GM21717 (cell line): ENCODE measurements at regions not wholly inside any gene's neighbourhood (a gene's known extent, or its start where the extent isn't known, plus 50 kb on each side); places are given as distances from the start of the nearest gene placed in this dataset.

Experiments
- ATAC-seq: cut with Tn5 transposase; IDR thresholded peaks from one replicate; pipeline ENCODE4 v1.9.1; 2021; ENCODE audit warnings: mild to moderate bottlenecking, moderate library complexity; ENCODE audit not compliant: unreplicated experiment

DNA sequence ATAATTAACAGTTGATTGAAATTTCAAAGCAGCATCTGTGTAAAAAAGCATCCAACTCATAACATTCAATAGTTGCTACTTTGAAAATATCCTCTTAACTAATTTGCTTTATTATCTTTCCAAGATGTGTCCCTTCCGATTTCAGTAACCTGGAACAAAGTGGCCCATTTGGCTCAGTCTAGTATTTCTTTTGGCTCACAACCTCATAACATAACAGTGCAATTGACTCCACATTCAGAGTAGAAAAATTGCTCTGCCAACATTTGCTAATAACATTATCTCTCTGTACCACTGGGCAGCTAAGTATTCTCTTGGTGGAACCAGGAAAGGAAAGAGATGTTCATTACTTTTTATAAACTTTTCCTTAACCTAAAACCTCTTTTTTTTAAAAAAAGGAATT lies 571.1 kb upstream of the ARGLU1 start:
- no peak for ATAC-seq

DNA sequence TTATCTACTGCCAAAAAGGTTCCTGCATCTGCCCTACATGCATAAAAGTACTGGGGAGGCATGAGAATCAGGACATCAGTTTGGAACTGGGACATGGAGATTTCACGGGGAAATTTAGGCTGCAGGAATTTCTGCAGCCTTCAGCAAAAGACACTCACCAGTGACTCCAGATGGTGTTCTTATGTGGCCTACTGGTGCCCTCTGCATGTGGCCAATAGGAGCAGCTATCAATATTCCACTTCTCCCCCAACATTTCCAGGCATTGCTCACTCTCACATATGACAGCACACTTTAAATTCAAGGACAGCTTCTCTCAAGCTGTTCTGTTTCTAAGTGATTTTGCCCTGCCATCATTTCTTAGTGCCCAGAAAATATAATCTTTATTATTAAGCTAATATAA lies 570.5 kb upstream of the ARGLU1 start:
- no peak for ATAC-seq

- ATAC-seq, result no peak
Measured at GRCh38 chr13:107133950-107134349, 566.0 kb upstream of the ARGLU1 start.

DNA sequence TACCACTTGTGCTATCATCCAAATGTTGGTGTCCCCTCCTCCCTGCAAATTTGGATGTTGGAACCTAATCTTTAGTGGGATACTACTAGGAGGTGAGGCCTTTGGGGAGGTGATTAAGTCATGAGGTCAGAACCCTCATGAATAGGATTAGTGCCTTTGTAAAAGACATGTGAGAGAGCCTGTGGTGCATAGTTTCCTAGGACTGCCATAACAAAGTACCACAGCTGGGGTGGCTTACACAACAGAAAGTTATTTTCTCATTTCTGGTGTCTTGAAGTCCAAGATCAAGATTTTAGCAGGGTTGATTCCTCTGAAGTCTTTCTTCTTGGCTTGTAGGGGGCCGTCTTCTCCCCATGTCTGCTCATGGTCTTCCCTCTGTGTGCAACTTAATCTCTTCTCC lies 562.6 kb upstream of the ARGLU1 start:
- no peak for ATAC-seq

- ATAC-seq, result no peak
Measured at GRCh38 chr13:107124730-107125129, 556.8 kb upstream of the ARGLU1 start.

DNA sequence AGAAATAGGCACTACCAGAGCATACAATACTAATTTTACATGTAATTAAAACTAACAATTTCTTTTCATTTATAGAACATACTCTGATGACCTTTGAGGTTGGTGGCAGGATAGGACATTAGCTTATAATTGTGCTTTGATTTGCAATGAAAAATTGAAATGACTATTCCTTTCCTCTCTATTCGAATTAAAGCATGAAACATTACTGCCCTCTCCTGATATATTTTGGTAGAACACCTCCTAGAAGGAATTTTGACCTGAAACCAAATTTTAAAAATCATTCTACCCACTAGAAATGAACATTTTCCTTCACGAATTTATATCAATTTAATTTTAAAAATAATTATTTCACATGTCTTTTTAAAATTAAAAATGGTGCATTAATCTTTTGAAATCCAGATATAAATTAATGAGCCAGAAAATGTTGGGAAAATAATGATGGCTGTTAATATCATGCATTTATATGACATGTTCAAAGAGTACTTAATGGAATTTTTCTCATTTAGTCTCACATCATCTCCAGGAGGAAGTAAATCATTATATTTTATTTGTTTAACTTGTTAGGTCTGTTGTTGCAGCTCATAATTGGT lies 556.3 kb upstream of the ARGLU1 start:
- no peak for ATAC-seq

DNA sequence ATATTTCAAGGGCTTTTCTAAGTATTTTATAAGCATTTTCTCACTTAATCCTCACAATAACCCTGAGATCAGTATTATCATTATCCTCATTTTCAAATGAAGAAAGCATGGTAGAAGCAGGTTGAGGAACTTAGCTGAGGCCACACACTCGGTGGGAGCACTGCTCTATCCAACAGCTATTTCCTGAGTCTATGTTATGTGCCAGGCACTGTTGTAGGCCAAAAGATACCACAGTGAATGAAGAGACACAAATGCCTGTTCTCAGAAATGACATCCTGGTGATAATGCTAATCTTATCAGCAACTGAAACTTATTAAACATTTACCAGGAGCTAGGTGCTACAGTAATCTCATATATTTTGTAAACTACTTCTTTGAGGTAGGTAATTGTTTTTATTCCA lies 553.9 kb upstream of the ARGLU1 start:
- ATAC-seq, result no peak

GRCh38 chr13:107119989-107120881 lies 552.3 kb upstream of the ARGLU1 start:
- ATAC-seq, result no peak

DNA sequence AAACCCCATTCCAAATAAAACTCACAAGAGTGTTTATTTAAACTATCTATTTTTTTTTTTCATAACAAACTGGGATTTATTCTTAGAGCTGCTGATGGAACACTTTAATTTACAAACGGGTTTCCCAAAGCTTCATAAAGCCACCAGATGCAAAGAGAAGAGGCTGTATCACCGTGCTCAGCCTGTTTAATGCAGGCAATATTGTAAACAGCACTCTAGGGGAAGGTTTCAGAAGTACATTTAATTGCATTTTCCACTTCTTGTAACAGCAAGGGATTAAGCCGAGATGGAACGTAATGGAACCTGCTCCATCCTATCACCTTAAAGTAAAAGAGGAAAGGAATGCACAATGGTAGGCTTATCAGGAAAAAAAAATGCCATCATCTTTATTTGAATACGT lies 550.6 kb upstream of the ARGLU1 start:
- ATAC-seq, result no peak

DNA sequence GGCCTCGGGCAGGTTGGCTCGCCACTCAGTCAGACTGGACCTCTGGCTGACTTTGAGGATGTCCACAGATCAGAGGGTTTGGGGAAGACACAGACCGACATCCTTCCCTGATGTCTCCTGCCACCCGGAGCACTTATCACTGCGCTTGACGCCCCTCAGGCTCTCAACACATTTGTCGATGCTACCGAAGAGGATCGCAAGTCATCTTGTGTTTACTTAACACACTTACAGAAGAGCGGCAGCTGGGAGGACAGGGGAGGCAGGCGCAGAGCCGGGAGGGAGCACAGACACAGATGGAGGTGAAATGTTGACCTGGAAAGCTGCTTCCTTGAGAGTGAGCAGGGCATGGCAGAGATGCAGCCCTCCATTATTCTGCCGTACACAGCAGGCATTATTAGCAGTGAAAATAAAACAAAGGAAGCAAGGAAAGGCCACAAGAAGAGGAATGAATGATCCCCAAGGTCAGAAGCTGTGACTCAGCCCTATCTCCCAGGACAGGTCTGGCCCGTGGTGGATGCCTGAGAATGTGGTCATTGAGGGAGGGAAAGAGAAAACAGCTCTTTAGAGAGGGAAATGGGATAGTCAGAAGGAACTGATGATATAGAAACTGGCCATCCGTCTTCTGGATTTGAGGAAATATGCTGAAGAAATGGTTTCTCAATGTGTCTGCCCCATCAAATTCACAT lies 549.5 kb upstream of the ARGLU1 start:
- ATAC-seq, result no peak

DNA sequence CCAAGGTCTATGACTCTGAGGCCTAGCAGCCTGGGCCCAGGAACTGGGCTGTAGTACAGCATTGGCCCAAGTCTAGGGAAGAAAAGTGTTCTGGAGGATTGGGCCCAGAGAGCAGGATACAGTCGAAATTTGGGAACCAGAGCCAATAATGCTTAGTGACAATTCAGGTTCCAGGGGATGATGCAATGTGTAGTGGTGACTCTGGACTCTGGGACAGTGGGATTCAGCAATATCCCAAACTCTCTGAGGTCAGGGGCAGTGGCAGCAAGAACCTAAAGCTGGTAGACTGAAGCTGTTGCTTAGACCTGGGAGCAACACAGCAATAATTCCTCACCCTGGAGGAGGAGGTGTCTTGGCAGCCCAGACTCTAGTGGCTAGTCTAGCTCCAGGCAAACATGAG lies 545.5 kb upstream of the ARGLU1 start:
- ATAC-seq, result no peak

DNA sequence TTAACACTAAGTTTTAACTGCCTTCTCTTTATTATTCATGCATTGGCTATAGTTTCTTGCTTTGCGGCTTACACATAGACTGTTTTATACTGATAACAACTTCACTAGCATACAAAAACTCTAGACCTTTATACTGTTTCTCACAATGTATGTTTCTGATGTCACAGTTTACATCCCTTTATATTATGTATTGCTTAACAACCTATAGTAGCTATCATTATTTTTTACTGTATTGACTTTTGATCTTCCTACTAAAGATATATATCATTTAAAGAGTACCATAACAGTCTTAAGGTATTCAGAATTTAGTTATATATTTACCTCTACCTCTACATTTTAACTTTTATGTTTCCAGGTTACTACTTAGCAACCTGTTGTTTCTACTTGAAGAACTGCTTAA lies 543.3 kb upstream of the ARGLU1 start:
- no peak for ATAC-seq

GRCh38 chr13:107104631-107105030 lies 536.7 kb upstream of the ARGLU1 start:
- ATAC-seq, result no peak

DNA sequence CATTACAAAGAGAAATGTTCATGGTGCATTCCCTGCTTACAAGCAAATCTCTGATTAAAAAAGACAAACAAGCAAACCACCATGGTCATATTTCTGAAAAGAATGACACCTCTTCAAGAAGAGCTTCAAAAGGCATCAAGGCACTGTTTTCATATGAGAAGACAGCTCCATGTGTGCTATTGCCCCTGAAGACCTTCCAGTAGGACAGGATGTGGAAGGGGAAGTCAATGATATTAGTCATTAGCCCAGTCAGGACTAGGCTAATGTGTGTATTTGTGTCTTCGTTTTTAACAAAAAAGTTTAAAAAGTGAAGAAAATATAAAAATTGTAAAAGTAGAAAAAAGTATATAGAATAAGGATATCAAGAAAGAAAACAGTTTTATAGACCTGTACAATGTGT lies 534.7 kb upstream of the ARGLU1 start:
- ATAC-seq, result no peak

- no peak for ATAC-seq
Measured at GRCh38 chr13:107099661-107100060, 531.7 kb upstream of the ARGLU1 start.

DNA sequence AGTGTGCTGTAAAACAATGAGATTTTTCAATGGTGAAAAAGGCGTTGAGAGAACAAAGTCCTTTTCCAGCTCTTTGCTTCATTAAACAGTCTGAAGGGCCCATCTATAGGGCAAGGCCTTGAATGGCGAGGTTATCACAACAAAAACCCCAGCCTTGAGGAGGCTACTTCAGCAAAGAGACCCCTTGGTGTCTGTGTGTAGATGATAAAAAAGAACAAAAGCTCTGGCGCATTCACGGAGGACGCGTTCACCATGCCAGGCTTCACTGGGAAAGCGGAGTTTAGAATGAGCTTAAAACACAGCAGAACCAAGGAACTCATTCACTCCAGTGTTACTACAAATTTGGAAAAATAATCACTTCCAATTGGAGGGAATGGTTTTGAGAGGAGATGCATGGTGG lies 530.0 kb upstream of the ARGLU1 start:
- ATAC-seq, result no peak

- ATAC-seq, result no peak
Measured at GRCh38 chr13:107095876-107096275, 527.9 kb upstream of the ARGLU1 start.

- ATAC-seq, result no peak
Measured at GRCh38 chr13:107091861-107092260, 523.9 kb upstream of the ARGLU1 start.

DNA sequence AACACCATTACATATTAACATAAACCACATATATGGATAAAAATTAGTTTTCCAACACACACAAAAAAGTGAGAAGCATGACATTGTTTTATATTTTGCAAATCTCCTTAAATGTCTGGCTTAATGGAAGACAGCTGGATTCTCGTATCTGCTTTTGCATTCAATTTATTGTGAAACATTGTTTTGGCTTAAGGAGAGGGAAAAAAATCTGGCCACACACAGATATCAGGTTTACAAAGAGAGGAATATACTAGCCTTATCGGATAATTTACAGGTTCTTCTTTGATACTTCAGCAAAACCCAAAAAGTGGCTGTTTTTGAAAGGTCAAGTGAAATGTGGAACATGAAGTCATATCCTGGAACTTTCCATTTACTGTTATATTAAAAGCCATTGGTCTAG lies 523.5 kb upstream of the ARGLU1 start:
- no peak for ATAC-seq

DNA sequence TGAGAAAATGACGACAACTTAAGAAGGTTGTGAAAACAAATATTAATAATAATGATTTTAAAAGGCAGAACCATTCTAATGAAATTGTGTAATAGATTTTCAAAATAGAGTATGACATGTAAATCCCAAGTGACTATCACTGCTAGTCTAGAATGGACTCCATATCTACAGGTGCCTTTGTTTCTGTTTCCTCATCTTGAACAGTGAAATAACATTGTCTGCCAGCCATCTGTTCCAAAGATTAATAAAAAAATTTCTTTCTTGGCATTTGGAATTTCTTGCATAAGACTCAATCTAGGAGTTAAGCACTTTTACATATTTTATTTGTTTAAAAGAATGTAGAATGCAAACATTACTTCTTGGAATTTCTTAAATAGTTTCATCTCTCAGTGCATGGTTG lies 520.1 kb upstream of the ARGLU1 start:
- no peak for ATAC-seq

GRCh38 chr13:107079423-107080049 lies 511.6 kb upstream of the ARGLU1 start:
- ATAC-seq, result no peak
